Caki2 (cell line): ENCODE measurements at regions not wholly inside any gene's neighbourhood (a gene's known extent, or its start where the extent isn't known, plus 50 kb on each side); places are given as distances from the start of the nearest gene placed in this dataset.
A peak's percentile ranks its signal among the peaks of the same experiment; 100 is the strongest.

Experiments used
- DNase-seq: peaks from one replicate; pipeline ENCODE4 v3.0.0-alpha.2; 2015; ENCODE audit warnings: low read depth
- in situ Hi-C: cut with HindIII; loops from 2 replicates; pipeline ENCODE4 v1.10.0; 2016; ENCODE audit warnings: low sequenced_read_pairs, low pct_unique_long_range_greater_than_20kb, mixed read lengths

- DNase-seq = no peak
- in situ Hi-C loops = no loop called here
These were observed 324.2 kb upstream of the ATP11B start for GRCh38 chr3:182469086-182469485.

GRCh38 chr3:182470187-182470586 is 323.1 kb upstream of the ATP11B start:
- no peak for DNase-seq
- in situ Hi-C loops = no loop called here

DNA sequence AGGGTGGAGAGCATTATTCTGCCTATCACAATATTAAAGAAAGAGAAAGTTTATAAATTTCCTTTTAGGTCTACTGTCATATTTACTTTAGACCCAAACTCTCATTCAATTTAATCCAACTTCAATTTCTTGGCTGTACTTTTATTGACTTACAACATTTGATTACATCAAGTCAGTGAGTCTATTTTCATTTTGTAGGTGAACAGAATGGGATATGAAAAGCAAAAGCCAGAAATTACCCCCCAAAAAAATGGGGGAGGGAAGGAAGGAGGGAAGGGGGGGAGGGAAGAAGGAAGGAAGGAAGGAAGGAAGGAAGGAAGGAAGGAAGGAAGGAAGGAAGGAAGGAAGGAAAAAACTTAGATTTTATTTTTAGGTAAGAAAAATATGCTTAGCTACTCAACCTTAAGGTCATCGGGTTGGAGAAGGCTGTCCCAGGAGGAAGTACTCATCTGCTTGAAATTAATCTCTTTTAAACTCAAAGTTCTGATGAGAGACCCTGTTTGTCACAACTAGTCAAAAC is 320.1 kb upstream of the ATP11B start:
- DNase-seq = no peak
- in situ Hi-C loops = no loop called here

DNA sequence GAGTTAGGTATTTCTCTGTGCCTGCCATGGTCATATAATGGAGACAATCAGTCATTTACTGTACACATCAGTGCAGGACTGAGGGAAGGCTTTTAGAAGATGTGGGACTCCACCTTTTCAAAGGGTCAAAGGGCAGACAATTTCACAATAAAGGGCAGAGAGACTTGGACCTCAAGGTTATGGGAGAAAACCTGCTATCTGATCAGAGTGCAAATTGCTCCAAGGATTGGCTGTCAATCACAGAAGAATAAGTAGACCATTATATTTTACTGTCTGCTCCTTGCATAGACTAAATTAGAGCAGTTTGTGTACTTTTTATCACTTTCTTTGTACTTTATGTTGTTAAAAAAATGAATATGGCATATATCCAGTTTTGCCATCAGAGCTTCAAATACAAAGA is 314.9 kb upstream of the ATP11B start:
- in situ Hi-C loops = no loop called here
- DNase-seq = no peak

GRCh38 chr3:182479419-182480336 is 313.6 kb upstream of the ATP11B start:
- in situ Hi-C loops = no loop called here
- DNase-seq = no peak

DNA sequence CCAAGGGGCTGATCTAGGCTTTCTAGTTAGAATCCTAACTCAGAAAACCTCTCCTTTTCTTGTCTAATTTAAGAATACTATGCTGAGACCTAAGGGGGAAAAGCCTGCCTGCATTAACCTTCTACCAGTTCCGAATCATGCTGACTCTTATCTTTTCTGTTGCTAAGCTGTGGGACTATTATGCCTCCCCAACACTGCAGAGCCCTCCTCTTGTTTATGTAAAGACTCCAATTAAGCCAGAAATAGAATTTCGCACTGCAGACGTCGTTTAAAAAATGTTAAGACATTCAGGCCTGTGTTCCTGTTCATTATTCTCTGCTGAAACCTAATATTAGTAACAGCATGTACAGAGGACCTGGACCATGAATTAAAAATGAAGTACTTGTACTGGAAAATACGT is 310.6 kb upstream of the ATP11B start:
- in situ Hi-C loops = no loop called here
- no peak for DNase-seq

DNA sequence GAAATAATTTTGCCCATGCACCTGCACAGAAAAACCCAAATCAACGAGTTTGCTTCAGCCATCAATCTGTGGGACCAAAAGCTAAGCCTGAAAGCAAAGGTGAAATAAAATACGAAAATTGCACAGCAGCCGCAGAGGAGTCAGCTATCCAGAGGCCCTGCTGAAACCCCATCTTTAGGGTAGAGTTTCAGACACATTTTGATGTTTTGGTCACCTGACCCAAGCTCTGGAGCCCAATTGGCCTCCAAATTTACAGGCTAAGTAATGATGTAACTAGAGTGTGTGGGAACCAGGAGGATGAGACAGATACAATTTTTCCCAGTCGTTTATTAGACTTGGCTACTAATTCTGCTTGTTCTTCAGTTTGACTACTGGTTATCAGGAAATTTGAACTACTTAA is 308.6 kb upstream of the ATP11B start:
- no peak for DNase-seq
- in situ Hi-C loops = no loop called here

GRCh38 chr3:182485301-182485700 is 308.0 kb upstream of the ATP11B start:
- in situ Hi-C loops = no loop called here

GRCh38 chr3:182486463-182486862 is 306.8 kb upstream of the ATP11B start:
- no peak for DNase-seq
- in situ Hi-C loops = no loop called here

More at GRCh38 chr3:182485301-182485700, 308.0 kb upstream of the ATP11B start:
- DNase-seq = no peak

- no peak for DNase-seq
- in situ Hi-C loops = no loop called here
These were observed 306.2 kb upstream of the ATP11B start for GRCh38 chr3:182487143-182487542.

GRCh38 chr3:182487611-182488010 is 305.7 kb upstream of the ATP11B start:
- in situ Hi-C loops = no loop called here
- peak; percentile 68 for DNase-seq

DNA sequence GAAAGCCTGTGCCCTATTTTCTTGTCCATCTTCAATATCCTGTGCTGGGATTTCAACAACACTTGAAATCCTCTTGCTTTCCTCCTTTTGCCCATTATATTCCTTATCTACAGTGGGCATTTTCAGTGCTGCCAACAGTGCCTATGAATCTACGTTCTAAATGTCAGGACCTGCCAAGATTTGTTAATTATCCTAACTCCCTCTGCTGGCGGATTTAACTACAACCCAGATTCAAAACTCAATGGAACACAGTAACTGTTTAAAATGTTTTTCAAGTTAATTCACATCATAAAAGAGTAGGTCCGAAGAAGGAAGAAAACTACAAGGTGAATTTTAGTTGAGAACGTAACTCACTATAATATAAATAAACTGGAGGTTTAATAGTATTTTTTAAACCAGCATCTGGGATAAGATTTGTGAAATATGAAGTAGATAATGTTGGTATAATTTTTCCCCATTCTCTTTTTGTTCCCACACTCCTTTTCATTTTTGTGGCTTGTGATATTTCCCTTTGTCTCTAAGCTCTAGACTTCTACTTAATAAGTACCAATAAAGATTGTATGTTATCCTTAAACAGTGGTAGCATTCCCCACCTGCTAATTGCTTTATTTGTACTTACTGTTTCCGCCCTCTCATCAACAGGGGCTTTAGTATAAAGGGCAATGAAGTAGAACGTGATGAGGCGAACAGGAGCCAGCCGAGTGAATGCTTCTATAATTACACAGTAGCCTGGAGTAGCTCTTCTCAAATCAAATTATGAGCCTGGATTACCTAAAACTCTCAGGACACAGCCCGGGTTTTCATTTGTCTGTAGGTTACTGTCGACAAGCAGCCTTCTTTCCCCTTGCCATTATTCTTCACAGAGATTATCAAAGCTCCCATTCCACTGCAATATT is 302.5 kb upstream of the ATP11B start:
- in situ Hi-C loops = no loop called here
- peak; percentile 44 for DNase-seq

GRCh38 chr3:182491577-182491976 is 301.7 kb upstream of the ATP11B start:
- in situ Hi-C loops = no loop called here
- no peak for DNase-seq

- in situ Hi-C loops = no loop called here
- DNase-seq = no peak
These were observed 300.8 kb upstream of the ATP11B start for GRCh38 chr3:182492536-182492935.

DNA sequence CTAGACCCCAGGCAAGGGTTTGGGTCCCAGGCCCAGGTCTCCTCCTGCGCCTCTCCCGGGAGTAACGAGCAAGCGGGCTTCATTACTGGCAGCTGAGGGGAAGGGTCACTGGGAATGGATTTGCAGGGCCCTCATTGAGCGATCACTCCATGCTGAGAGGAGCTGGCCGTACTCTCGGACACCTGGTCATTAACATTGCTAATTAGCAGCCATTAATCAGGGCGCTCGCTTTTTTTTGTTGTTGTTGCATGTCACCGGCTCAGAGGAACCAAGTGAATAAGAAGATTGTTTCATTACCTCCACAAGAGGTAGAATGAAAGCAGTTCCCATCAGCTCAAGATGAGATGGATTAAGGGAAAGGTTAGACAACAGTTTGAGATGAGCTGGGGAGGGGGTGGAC is 293.0 kb upstream of the ATP11B start:
- DNase-seq = no peak
- in situ Hi-C loops = no loop called here

DNA sequence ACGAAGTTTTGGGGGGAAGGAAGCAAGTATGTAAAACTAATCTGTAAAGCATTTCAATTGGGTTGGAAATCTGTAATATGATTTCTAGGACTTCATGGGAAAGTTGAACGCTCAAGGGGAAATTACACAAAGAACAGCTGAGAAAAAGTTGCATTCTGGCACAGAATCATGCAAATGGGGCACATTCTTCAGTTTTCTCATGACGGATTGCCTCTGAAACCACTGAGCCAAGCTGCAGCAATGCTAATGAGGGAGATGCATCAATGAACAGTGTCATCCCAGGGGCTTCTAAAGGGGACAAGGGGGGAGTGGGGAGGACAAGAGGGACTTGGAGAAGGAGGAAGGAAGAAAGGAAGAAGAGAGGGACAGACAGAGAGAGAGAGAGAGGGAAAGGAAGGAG is 291.4 kb upstream of the ATP11B start:
- in situ Hi-C loops = no loop called here
- DNase-seq = no peak

DNA sequence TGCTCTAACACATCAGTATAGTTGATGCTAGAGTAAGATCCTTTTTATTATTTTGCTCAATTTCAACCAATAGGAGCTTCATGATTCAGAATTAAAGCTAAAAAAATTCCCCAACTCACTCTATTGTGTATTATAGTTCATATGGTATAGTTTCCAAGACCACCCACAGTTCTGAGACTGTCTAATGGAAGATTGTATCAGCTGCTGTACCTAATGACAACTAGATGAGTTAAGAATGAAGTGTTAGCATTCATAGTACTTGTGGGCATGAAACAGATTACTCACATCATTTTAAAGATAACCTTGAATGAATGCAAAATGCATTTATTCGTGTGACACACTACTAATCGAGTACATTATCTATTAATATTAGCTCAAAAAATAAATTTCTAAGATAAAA is 289.9 kb upstream of the ATP11B start:
- DNase-seq = no peak
- in situ Hi-C loops = no loop called here

DNA sequence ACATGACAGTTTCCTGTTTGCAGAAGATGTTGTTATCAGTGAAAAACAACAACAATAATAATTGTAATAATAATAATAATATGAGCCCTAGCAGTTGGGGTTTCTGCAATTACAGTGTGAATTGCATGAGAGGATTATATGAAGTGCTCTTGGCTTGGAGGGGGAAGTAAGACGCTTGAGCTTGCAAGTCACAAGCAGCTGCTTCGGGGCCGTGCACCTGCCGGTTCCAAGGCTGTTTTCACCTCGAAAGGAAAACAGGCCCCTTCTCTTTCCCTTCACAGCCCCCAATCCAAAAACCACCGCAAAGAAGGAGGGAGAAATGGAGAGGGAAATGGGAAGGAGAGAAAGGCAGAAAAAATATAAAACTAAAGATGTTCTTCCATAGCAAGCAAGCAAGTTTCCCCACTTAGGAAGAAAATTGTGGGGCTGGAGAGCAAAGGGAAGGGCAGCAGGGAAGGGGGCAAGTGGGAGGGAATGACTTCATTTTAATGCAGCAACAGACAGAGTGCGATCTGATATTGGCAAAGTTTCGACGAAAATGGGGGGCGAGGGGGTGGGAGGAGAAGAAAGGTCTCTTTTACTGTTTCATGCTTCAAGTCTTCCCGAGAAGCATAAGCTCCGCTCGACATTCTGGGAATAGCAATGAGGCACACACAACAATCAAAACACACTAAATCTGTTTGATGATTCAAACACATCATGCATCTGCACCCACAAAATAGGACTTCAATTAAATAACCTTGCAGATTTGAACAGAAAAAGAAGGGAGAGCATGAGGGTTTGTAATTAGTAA is 284.2 kb upstream of the ATP11B start:
- DNase-seq = no peak
- in situ Hi-C loops = no loop called here
